SK-N-SH (cell line): ENCODE measurements at regions not wholly inside any gene's neighbourhood (a gene's known extent, or its start where the extent isn't known, plus 50 kb on each side); places are given as distances from the start of the nearest gene placed in this dataset.

Experiments
- CTCF ChIA-PET: fragments of 300-600, 350-600 bp; formaldehyde crosslinking; extraction: SDS; loops from one replicate; lab custom pipeline; 2021; lab: Yijun Ruan, JAX
- POLR2A ChIA-PET: fragments of 350-600 bp; sonication (Branson Sonifier 250); formaldehyde crosslinking; extraction: SDS; loops from one replicate; lab custom pipeline; 2020; ENCODE audit warnings: antibody characterized with exemption, inconsistent platforms; lab: Yijun Ruan, JAX
- DNase-seq: peaks from one replicate; pipeline ENCODE4 v3.0.0; 2012
- H2AFZ ChIP-seq: fragments of 200-600 bp; sonication (generic); 2 replicates; pipeline ENCODE4 v1.8.1; 2016; ENCODE audit warnings: antibody characterized with exemption, mild to moderate bottlenecking, low read depth
- H3F3A ChIP-seq: fragments of 200-600 bp; sonication (generic); replicated peaks from 2 replicates; pipeline ENCODE3; 2016; ENCODE audit warnings: antibody characterized with exemption, mild to moderate bottlenecking; ENCODE audit not compliant: insufficient read depth
- H3K27ac ChIP-seq, 2 experiments: fragments of 200-500 bp in 1 of 2; fragments of 200-600 bp in 1 of 2; sonication (Bioruptor generic) in 1 of 2; sonication (generic), shearing (Covaris generic) in 1 of 2; 2 replicates each; pipeline versions ENCODE4 v1.5.1 to v1.6.1; 2014 to 2016; ENCODE audit warnings: low read depth in 2 of 2, inconsistent platforms in 1 of 2, low read length in 1 of 2, mild to moderate bottlenecking in 1 of 2, mixed read lengths in 1 of 2
- H3K27me3 ChIP-seq: fragments of 200-600 bp; sonication (generic), shearing (Covaris generic); 2 replicates; pipeline ENCODE4 v1.6.1; 2016; ENCODE audit warnings: mixed run types; ENCODE audit not compliant: insufficient read depth
- H3K36me3 ChIP-seq, 2 experiments: fragments of 200-500 bp in 1 of 2; fragments of 200-600 bp in 1 of 2; sonication (Bioruptor generic) in 1 of 2; sonication (generic) in 1 of 2; replicated peaks in 1 of 2; 2 replicates each; pipeline versions ENCODE3 to v1.5.1; 2014 to 2016; ENCODE audit warnings: low read length in 1 of 2, mild to moderate bottlenecking in 1 of 2; ENCODE audit not compliant: insufficient read depth in 2 of 2, control insufficient read depth in 1 of 2
- H3K4me1 ChIP-seq, 2 experiments: fragments of 200-500 bp in 1 of 2; fragments of 200-600 bp in 1 of 2; sonication (Bioruptor generic) in 1 of 2; sonication (generic), shearing (Covaris generic) in 1 of 2; 2 replicates each; pipeline versions ENCODE4 v1.5.1 to v1.6.1; 2014 to 2016; ENCODE audit warnings: low read depth in 1 of 2, low read length in 1 of 2, mixed run types in 1 of 2; ENCODE audit not compliant: insufficient read depth in 2 of 2, control insufficient read depth in 1 of 2
- H3K4me2 ChIP-seq: fragments of 200-600 bp; sonication (generic), shearing (Covaris generic); 2 replicates; pipeline ENCODE4 v1.6.1; 2017; ENCODE audit warnings: mixed run types
- H3K4me3 ChIP-seq, 2 experiments: fragments of 200-500 bp in 1 of 2; fragments of 200-600 bp in 1 of 2; sonication (Bioruptor generic) in 1 of 2; sonication (generic), shearing (Covaris generic) in 1 of 2; 2 replicates each; pipeline versions ENCODE4 v1.5.1 to v1.8.1; 2014 to 2016; ENCODE audit warnings: low read depth in 2 of 2, inconsistent platforms in 1 of 2, low read length in 1 of 2, mild to moderate bottlenecking in 1 of 2, mixed read lengths in 1 of 2, moderate library complexity in 1 of 2
- H3K79me2 ChIP-seq: fragments of 200-600 bp; sonication (generic); 2 replicates; pipeline ENCODE4 v1.8.1; 2017; ENCODE audit warnings: mild to moderate bottlenecking; ENCODE audit not compliant: insufficient read depth
- H3K9ac ChIP-seq: fragments of 200-600 bp; sonication (generic); 2 replicates; pipeline ENCODE4 v1.6.1; 2017; ENCODE audit warnings: mixed run types
- H3K9me2 ChIP-seq: fragments of 200-600 bp; sonication (generic); 2 replicates; pipeline ENCODE4 v1.6.1; 2017; ENCODE audit warnings: mixed run types
- H3K9me3 ChIP-seq: fragments of 200-600 bp; sonication (generic); 2 replicates; pipeline ENCODE4 v1.6.1; 2017; ENCODE audit warnings: mixed run types, mild to moderate bottlenecking, moderate library complexity
- H4K20me1 ChIP-seq: fragments of 200-600 bp; sonication (generic); 2 replicates; pipeline ENCODE4 v1.6.1; 2017; ENCODE audit warnings: mild to moderate bottlenecking, mixed run types; ENCODE audit not compliant: insufficient read depth
- CHD2 ChIP-seq: fragments of 150-350 bp; IDR thresholded peaks from 2 replicates; pipeline ENCODE4 v1.6.1; 2018; ENCODE audit warnings: low read length; ENCODE audit not compliant: partially characterized antibody
- ELF1 ChIP-seq: IDR thresholded peaks from 2 replicates; pipeline ENCODE4 v1.4.0; 2012
- EP300 ChIP-seq, 2 experiments: IDR thresholded peaks; 2 replicates each; pipeline versions ENCODE4 v1.4.0 to v1.6.1; 2012; ENCODE audit warnings: borderline replicate concordance in 1 of 2, low read depth in 1 of 2, low read length in 1 of 2
- EZH2phosphoT487 ChIP-seq: fragments of 200-600 bp; sonication (generic); IDR thresholded peaks from 2 replicates; pipeline ENCODE4 v1.6.1; 2017; ENCODE audit warnings: low read depth, mixed run types, mild to moderate bottlenecking, antibody characterized with exemption, moderate library complexity, borderline replicate concordance
- FOSL2 ChIP-seq: IDR thresholded peaks from 2 replicates; pipeline ENCODE4 v1.4.0; 2012; ENCODE audit warnings: low read depth, mild to moderate bottlenecking, moderate library complexity, borderline replicate concordance
- FOXM1 ChIP-seq: IDR thresholded peaks from 2 replicates; pipeline ENCODE4 v1.4.0; 2012; ENCODE audit warnings: low read depth, mild to moderate bottlenecking
- GATA2 ChIP-seq: sonication (generic); formaldehyde crosslinking; IDR thresholded peaks from 2 replicates; pipeline ENCODE4 v1.5.0; 2020; ENCODE audit warnings: mild to moderate bottlenecking, missing genetic modification reagents
- IRF3 ChIP-seq: fragments of 150-350 bp; IDR thresholded peaks from 2 replicates; pipeline ENCODE4 v1.6.1; 2016; ENCODE audit warnings: mild to moderate bottlenecking, low read depth, low read length
- JUND ChIP-seq: IDR thresholded peaks from 2 replicates; pipeline ENCODE4 v1.4.0; 2012
- MAX ChIP-seq: IDR thresholded peaks from 2 replicates; pipeline ENCODE4 v1.4.0; 2012; ENCODE audit warnings: low read depth
- MEF2A ChIP-seq: IDR thresholded peaks from 2 replicates; pipeline ENCODE4 v1.4.0; 2012; ENCODE audit warnings: low read depth, borderline replicate concordance
- NFIC ChIP-seq: IDR thresholded peaks from 2 replicates; pipeline ENCODE4 v1.4.0; 2012; ENCODE audit warnings: borderline replicate concordance
- NRF1 ChIP-seq: IDR thresholded peaks from 2 replicates; pipeline ENCODE4 v1.6.1; 2012; ENCODE audit warnings: low read depth, mild to moderate bottlenecking, low read length
- POLR2AphosphoS5 ChIP-seq: IDR thresholded peaks from 2 replicates; pipeline ENCODE4 v1.6.1; 2012; ENCODE audit warnings: low read depth, low read length
- RAD21 ChIP-seq: IDR thresholded peaks from 2 replicates; pipeline ENCODE4 v1.6.1; 2012; ENCODE audit warnings: mild to moderate bottlenecking, low read length
- RCOR1 ChIP-seq: fragments of 150-350 bp; IDR thresholded peaks from 2 replicates; pipeline ENCODE4 v1.6.1; 2017; ENCODE audit warnings: antibody characterized with exemption, low read length
- REST ChIP-seq: IDR thresholded peaks from 2 replicates; pipeline ENCODE4 v1.6.1; 2012; ENCODE audit warnings: mild to moderate bottlenecking, low read depth, low read length, moderate library complexity
- RFX5 ChIP-seq: IDR thresholded peaks from 2 replicates; pipeline ENCODE4 v1.6.1; 2012; ENCODE audit warnings: mild to moderate bottlenecking, improper control_type of control experiment, low read length
- SIN3A ChIP-seq: IDR thresholded peaks from 2 replicates; pipeline ENCODE4 v1.6.1; 2012; ENCODE audit warnings: low read depth, mild to moderate bottlenecking, low read length, moderate library complexity, borderline replicate concordance
- SMC3 ChIP-seq: IDR thresholded peaks from 2 replicates; pipeline ENCODE4 v1.6.1; 2012; ENCODE audit warnings: low read depth, low read length, improper control_type of control experiment
- TAF1 ChIP-seq: IDR thresholded peaks from 2 replicates; pipeline ENCODE4 v1.6.1; 2012; ENCODE audit warnings: low read depth, mild to moderate bottlenecking, low read length, moderate library complexity, borderline replicate concordance
- TEAD4 ChIP-seq: IDR thresholded peaks from 2 replicates; pipeline ENCODE4 v1.4.0; 2012; ENCODE audit warnings: mild to moderate bottlenecking, borderline replicate concordance; ENCODE audit not compliant: insufficient read depth
- USF1 ChIP-seq: IDR thresholded peaks from 2 replicates; pipeline ENCODE4 v1.4.0; 2012; ENCODE audit warnings: low read depth, borderline replicate concordance

GRCh38 chr7:118298771-118299170 is 74.3 kb downstream of the ANKRD7 start:
- no peak overlapping the region for H2AFZ ChIP-seq
- H3K4me2 ChIP-seq, result no peak overlapping the region
- ChIA-PET CTCF (interaction anchor here (0.7 to 1.7 kb wide), 3 partner anchors 13 to 898 kb away, joined by 3 to 6 read pairs (median 4); no protein-coding TSS in a partner anchor), POLR2A (no interaction called here)
- TF ChIP-seq MEF2A (no peak), SIN3A (no peak), SMC3 (no peak), TAF1 (no peak), REST (no peak), TEAD4 (no peak), IRF3 (no peak), RAD21 (no peak), EP300 (IDR thresholded peaks at IDR 0.05; ENCODE audit: borderline replicate concordance in 1 of 2, low read depth in 1 of 2, low read length in 1 of 2) (no peak), RFX5 (no peak), CHD2 (no peak), ELF1 (no peak), RCOR1 (no peak)
- H3F3A ChIP-seq, result no peaks in the 10 kb centered on the region
- no peak overlapping the region for H3K9ac ChIP-seq
- H3K9me2 ChIP-seq, result no peaks in the 10 kb centered on the region
- no peaks in the 10 kb centered on the region for H3K36me3 ChIP-seq
- no peaks in the 10 kb centered on the region for H3K79me2 ChIP-seq
- no peak for DNase-seq
- H3K27ac ChIP-seq, result no peak overlapping the region
- no peaks in the 10 kb centered on the region for H3K9me3 ChIP-seq
- no peaks in the 10 kb centered on the region for H3K27me3 ChIP-seq
- H3K4me3 ChIP-seq, result no peak overlapping the region
- H4K20me1 ChIP-seq, result no peaks in the 10 kb centered on the region
- no peaks in the 10 kb centered on the region for H3K4me1 ChIP-seq

GRCh38 chr7:118300177-118300576 is 75.7 kb downstream of the ANKRD7 start:
- Histone ChIP-seq H3K27me3 (no peaks in the 10 kb centered on the region), H2AFZ (no peak overlapping the region), H3K9ac (no peak overlapping the region), H4K20me1 (no peaks in the 10 kb centered on the region), H3K9me3 (no peaks in the 10 kb centered on the region), H3K27ac (no peak overlapping the region), H3K4me1 (no peaks in the 10 kb centered on the region), H3K9me2 (no peaks in the 10 kb centered on the region), H3K36me3 (no peaks in the 10 kb centered on the region), H3F3A (no peaks in the 10 kb centered on the region), H3K4me3 (no peak overlapping the region), H3K79me2 (no peaks in the 10 kb centered on the region), H3K4me2 (no peak overlapping the region)
- ChIA-PET POLR2A (no interaction called here), CTCF (interaction anchor here (1.0 kb wide), 1 partner anchor 52 kb away, joined by 3 read pairs; no protein-coding TSS in a partner anchor)
- TF ChIP-seq ELF1 (no peak), MEF2A (no peak), EP300 (IDR thresholded peaks at IDR 0.05; ENCODE audit: borderline replicate concordance in 1 of 2, low read depth in 1 of 2, low read length in 1 of 2) (no peak), EZH2phosphoT487 (no peak), FOSL2 (no peak), GATA2 (CRISPR knock-in tag) (no peak), RAD21 (no peak), NRF1 (no peak), POLR2AphosphoS5 (no peak), JUND (no peak), FOXM1 (no peak), TAF1 (no peak), USF1 (no peak), MAX (no peak), SIN3A (no peak), TEAD4 (no peak), NFIC (no peak)
- DNase-seq, result no peak
